GM21423 (cell line): ENCODE measurements at regions not wholly inside any gene's neighbourhood (a gene's known extent, or its start where the extent isn't known, plus 50 kb on each side); places are given as distances from the start of the nearest gene placed in this dataset.
"Not testable (repeated sequence)": the region's sequence is repeated elsewhere in the genome, so short reads cannot be mapped to it uniquely, and the experiment has no call there.

Source experiments
- ATAC-seq: cut with Tn5 transposase; IDR thresholded peaks from one replicate; pipeline ENCODE4 v1.9.1; 2021; ENCODE audit warnings: mild to moderate bottlenecking, moderate library complexity; ENCODE audit not compliant: unreplicated experiment

GRCh38 chr9:117936185-117937130 is 232.3 kb downstream of the TLR4 start:
- ATAC-seq, result peak; percentile 100

- no peak for ATAC-seq
Measured at GRCh38 chr9:117938086-117938485, 233.9 kb downstream of the TLR4 start.

GRCh38 chr9:117938896-117939295 is 234.7 kb downstream of the TLR4 start:
- no peak for ATAC-seq

- not testable (repeated sequence) for ATAC-seq
Measured at GRCh38 chr9:117944750-117945149, 240.5 kb downstream of the TLR4 start.

GRCh38 chr9:117945286-117945685 is 241.1 kb downstream of the TLR4 start:
- no peak for ATAC-seq

- ATAC-seq, result no peak
Measured at GRCh38 chr9:117951127-117951526, 246.9 kb downstream of the TLR4 start.

- no peak for ATAC-seq
Measured at GRCh38 chr9:117952581-117952980, 248.4 kb downstream of the TLR4 start.

- no peak for ATAC-seq
Measured at GRCh38 chr9:117957267-117957666, 253.1 kb downstream of the TLR4 start.

- no peak for ATAC-seq
Measured at GRCh38 chr9:117958726-117959125, 254.5 kb downstream of the TLR4 start.

- no peak for ATAC-seq
Measured at GRCh38 chr9:117963493-117964090, 259.4 kb downstream of the TLR4 start.

GRCh38 chr9:117970276-117971050 is 266.3 kb downstream of the TLR4 start:
- ATAC-seq, result no peak

GRCh38 chr9:117974108-117974507 is 269.9 kb downstream of the TLR4 start:
- no peak for ATAC-seq

- ATAC-seq, result no peak
Measured at GRCh38 chr9:117979914-117980313, 275.7 kb downstream of the TLR4 start.

- ATAC-seq, result no peak
Measured at GRCh38 chr9:117987945-117988344, 283.7 kb downstream of the TLR4 start.

GRCh38 chr9:117992006-117992405 is 287.8 kb downstream of the TLR4 start:
- no peak for ATAC-seq

- ATAC-seq, result no peak
Measured at GRCh38 chr9:118000581-118000980, 296.4 kb downstream of the TLR4 start.

GRCh38 chr9:118003240-118003639 is 299.0 kb downstream of the TLR4 start:
- ATAC-seq, result no peak

- no peak for ATAC-seq
Measured at GRCh38 chr9:118008246-118008645, 304.0 kb downstream of the TLR4 start.

GRCh38 chr9:118009614-118010013 is 305.4 kb downstream of the TLR4 start:
- no peak for ATAC-seq

- no peak for ATAC-seq
Measured at GRCh38 chr9:118017607-118018122, 313.5 kb downstream of the TLR4 start.

GRCh38 chr9:118023644-118024043 is 319.4 kb downstream of the TLR4 start:
- no peak for ATAC-seq
